Coronary artery (tissue), 2 donors: ENCODE measurements at regions not wholly inside any gene's neighbourhood (a gene's known extent, or its start where the extent isn't known, plus 50 kb on each side); places are given as distances from the start of the nearest gene placed in this dataset.

Experiments
- DNase-seq: peaks from one replicate; pipeline ENCODE4 v3.0.0-alpha.2; 2017; ENCODE audit warnings: low spot score
- H3K27ac ChIP-seq, 2 donors: fragments of 200-600 bp; sonication (generic); one replicate each; pipeline ENCODE4 v1.5.1; 2016 to 2019
- H3K4me3 ChIP-seq: fragments of 200-600 bp; sonication (generic); 2 replicates; pipeline ENCODE4 v1.5.1; 2016; ENCODE audit warnings: mild to moderate bottlenecking, moderate library complexity
- TF ChIP-seq, protein P1 (sequence below): fragments of 200-600 bp; sonication (generic); IDR thresholded peaks from one replicate; pipeline ENCODE4 v1.5.1; 2019; ENCODE audit warnings: antibody characterized with exemption

DNA sequence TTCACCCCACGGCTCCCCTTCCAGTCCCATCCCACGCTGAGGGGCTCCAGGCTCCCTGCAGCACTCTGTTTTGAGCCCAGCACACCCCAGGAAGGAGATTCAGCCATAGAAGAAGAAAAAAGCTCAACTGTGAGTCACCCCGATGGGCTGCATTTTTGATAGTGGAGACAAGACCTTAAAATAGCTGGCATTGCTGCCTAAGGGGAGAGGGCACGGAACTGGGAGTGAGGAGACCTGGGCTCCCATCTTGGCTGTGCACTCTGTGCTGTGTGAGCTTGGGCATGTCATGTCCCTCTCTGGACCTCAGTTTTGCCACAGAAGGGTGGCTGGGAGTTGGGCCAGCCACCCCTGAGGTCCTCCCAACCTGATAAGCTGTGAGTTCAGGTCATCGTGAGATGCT is 57.2 kb upstream of the SMAD6 start:
- H3K27ac ChIP-seq, result peak overlapping the region; percentile 6 to 71
- no peak overlapping the region for H3K4me3 ChIP-seq
- DNase-seq, result no peak
- TF ChIP-seq, protein P1, sequence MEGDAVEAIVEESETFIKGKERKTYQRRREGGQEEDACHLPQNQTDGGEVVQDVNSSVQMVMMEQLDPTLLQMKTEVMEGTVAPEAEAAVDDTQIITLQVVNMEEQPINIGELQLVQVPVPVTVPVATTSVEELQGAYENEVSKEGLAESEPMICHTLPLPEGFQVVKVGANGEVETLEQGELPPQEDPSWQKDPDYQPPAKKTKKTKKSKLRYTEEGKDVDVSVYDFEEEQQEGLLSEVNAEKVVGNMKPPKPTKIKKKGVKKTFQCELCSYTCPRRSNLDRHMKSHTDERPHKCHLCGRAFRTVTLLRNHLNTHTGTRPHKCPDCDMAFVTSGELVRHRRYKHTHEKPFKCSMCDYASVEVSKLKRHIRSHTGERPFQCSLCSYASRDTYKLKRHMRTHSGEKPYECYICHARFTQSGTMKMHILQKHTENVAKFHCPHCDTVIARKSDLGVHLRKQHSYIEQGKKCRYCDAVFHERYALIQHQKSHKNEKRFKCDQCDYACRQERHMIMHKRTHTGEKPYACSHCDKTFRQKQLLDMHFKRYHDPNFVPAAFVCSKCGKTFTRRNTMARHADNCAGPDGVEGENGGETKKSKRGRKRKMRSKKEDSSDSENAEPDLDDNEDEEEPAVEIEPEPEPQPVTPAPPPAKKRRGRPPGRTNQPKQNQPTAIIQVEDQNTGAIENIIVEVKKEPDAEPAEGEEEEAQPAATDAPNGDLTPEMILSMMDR, result no peak

DNA sequence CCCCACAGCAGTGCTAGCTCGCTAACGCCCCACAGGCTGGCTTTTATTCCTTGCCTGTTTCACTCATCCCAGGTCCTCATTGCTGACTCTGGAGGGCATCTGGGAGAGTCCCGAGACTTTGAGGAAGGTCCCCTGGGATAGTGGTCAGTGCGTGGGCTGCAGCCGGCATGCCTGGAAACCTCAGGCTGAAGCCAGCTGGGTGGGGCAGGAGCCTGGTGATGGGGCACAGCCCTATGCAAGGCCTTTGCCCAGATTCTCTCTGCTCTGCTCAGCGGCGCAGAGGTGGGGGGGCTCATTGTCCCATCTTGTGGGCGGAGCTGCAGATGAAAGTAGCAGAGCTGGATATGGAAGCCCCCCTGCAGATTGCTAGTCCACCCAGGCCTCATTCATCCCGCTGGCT is 55.7 kb upstream of the SMAD6 start:
- peak; percentile 85 for DNase-seq
- TF ChIP-seq, protein P1, result no peak
- H3K27ac ChIP-seq, result peak overlapping the region in 1 of 2 donors; percentile 91
- H3K4me3 ChIP-seq, result no peak overlapping the region

GRCh38 chr15:66646799-66647198 is 55.2 kb upstream of the SMAD6 start:
- DNase-seq, result no peak
- TF ChIP-seq, protein P1, result no peak
- H3K4me3 ChIP-seq, result peak overlapping the region; percentile 11
- peak overlapping the region; percentile 36 to 91 for H3K27ac ChIP-seq

- no peak for DNase-seq
- TF ChIP-seq, protein P1, result no peak
- peak overlapping the region; percentile 11 for H3K4me3 ChIP-seq
- H3K27ac ChIP-seq, result peak overlapping the region; percentile 36 to 91
These were observed 54.7 kb upstream of the SMAD6 start for GRCh38 chr15:66647358-66647757.

GRCh38 chr15:66648588-66648987 is 53.4 kb upstream of the SMAD6 start:
- TF ChIP-seq, protein P1, result no peak
- DNase-seq, result no peak
- Histone ChIP-seq H3K27ac (peak overlapping the region in 1 of 2 donors; percentile 75), H3K4me3 (no peak overlapping the region)

DNA sequence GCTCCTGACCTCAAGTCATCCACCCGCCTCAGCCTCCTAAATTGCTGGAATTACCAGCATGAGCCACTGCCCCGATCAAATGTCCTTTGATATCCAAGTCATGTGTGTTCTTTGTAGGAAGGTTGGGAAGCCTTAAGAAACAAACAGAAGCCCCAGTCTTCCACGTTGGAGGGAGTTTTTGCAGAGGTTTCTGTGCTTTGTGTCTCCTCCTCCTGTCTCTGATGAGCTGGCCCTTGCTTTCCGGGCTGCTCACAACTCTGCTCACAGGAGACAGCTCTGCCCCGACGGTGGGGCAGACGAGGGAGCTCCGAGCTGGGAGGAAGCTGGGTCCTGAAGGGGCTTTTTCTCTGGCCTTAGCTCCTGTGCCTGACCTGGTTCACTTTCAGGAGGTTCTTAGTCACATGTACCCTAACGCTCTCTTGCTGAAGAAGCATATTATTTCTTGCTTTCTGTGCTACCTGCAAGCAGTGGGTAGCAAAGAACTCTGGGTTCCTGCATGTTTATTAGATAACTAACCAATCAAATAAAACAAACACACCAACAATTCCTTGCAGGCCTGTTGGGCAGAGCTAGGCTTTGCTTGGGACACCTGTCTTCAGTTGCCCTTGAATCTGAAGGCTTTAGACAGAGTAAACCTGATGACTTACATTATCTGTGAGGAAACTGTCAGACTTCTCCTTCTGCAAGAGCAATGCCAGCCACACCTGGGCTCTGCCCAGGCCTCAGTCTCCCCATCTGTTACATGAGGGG is 52.6 kb upstream of the SMAD6 start:
- Histone ChIP-seq H3K27ac (peak overlapping the region in 1 of 2 donors; percentile 75), H3K4me3 (no peak overlapping the region)
- no peak for DNase-seq
- TF ChIP-seq, protein P1, result no peak

GRCh38 chr15:66650433-66650832 is 51.6 kb upstream of the SMAD6 start:
- H3K27ac ChIP-seq, result peak overlapping the region; percentile 13 to 75

More at GRCh38 chr15:66650433-66650832, 51.6 kb upstream of the SMAD6 start:
- DNase-seq, result peak; percentile 84
- H3K4me3 ChIP-seq, result no peak overlapping the region
- TF ChIP-seq, protein P1, result no peak
